ENCODE measurements at regions not wholly inside any gene's neighbourhood (a gene's known extent, or its start where the extent isn't known, plus 50 kb on each side); places are given as distances from the start of the nearest gene placed in this dataset.

DNA sequence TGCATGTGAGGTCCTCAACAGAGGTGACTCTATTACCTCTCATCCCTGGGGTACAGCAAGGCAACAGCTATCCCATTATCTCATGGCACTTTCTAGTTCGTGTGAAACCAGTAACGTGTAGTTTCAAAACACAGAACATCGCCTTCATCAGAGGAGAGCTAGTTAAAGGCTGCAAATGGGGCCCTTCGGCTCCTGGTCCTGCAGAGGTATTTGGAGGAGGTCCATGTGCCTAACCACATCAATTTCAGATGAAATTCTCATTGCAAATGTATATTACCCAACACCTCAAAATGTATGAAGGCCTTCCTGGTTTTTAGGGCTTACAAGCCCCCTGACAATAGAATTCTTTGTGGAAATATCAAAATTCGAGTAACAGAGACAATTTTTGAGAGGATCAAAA, 95.7 kb upstream of the PSMD7 start:
- no peak for DNase-seq
- Histone ChIP-seq H3K79me2 (ENCODE audit: insufficient read depth) (no peaks in the 10 kb centered on the region), H2AFZ (ENCODE audit: low read depth) (no peak overlapping the region), H3K4me2 (no peak overlapping the region), H3F3A (replicated peaks; ENCODE audit: insufficient read depth) (no peaks in the 10 kb centered on the region), H3K9ac (no peak overlapping the region), H3K27me3 (ENCODE audit: insufficient read depth) (no peaks in the 10 kb centered on the region), H3K9me3 (no peaks in the 10 kb centered on the region), H3K9me2 (no peaks in the 10 kb centered on the region), H3K36me3 (replicated peaks in 1 of 2; ENCODE audit: control insufficient read depth in 1 of 2, insufficient read depth in 2 of 2, low read length in 1 of 2) (no peaks in the 10 kb centered on the region), H3K4me1 (ENCODE audit: control insufficient read depth in 1 of 2, insufficient read depth in 2 of 2, low read depth in 1 of 2, low read length in 1 of 2) (no peaks in the 10 kb centered on the region; a peak in 1 of 4 replicates), H3K4me3 (ENCODE audit: low read depth in 2 of 2, low read length in 1 of 2) (no peak overlapping the region), H4K20me1 (ENCODE audit: insufficient read depth) (no peaks in the 10 kb centered on the region), H3K27ac (ENCODE audit: low read depth in 2 of 2, low read length in 1 of 2) (no peak overlapping the region)
- ChIA-PET CTCF (interaction anchor here (1.2 to 1.5 kb wide), 3 partner anchors 11 to 166 kb away, joined by 3 to 4 read pairs (median 3); no protein-coding TSS in a partner anchor), POLR2A (no interaction called here)
- WGBS (ENCODE audit: low lambda C conversion rate) = 23% methylated on average over 5 of the region's 5 CpGs
- TF ChIP-seq TEAD4 (IDR thresholded peaks at IDR 0.05; ENCODE audit: borderline replicate concordance, insufficient read depth) (no peak), POLR2AphosphoS5 (IDR thresholded peaks at IDR 0.05; ENCODE audit: low read depth, low read length) (no peak), GATA2 (CRISPR knock-in tag; IDR thresholded peaks at IDR 0.05) (no peak), FOXM1 (IDR thresholded peaks at IDR 0.05; ENCODE audit: low read depth) (no peak), TCF12 (IDR thresholded peaks at IDR 0.05) (no peak), MEF2A (IDR thresholded peaks at IDR 0.05; ENCODE audit: borderline replicate concordance, low read depth) (no peak), GABPA (IDR thresholded peaks at IDR 0.05; ENCODE audit: low read depth) (no peak), FOXJ3 (CRISPR knock-in tag; IDR thresholded peaks at IDR 0.05) (no peak), SMC3 (IDR thresholded peaks at IDR 0.05; ENCODE audit: low read depth, low read length) (no peak), RCOR1 (IDR thresholded peaks at IDR 0.05; ENCODE audit: low read length) (no peak)
- TF ChIP-seq, protein P1, sequence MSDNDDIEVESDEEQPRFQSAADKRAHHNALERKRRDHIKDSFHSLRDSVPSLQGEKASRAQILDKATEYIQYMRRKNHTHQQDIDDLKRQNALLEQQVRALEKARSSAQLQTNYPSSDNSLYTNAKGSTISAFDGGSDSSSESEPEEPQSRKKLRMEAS (IDR thresholded peaks at IDR 0.05; ENCODE audit: low read depth) = no peak
- TF ChIP-seq, protein P2, sequence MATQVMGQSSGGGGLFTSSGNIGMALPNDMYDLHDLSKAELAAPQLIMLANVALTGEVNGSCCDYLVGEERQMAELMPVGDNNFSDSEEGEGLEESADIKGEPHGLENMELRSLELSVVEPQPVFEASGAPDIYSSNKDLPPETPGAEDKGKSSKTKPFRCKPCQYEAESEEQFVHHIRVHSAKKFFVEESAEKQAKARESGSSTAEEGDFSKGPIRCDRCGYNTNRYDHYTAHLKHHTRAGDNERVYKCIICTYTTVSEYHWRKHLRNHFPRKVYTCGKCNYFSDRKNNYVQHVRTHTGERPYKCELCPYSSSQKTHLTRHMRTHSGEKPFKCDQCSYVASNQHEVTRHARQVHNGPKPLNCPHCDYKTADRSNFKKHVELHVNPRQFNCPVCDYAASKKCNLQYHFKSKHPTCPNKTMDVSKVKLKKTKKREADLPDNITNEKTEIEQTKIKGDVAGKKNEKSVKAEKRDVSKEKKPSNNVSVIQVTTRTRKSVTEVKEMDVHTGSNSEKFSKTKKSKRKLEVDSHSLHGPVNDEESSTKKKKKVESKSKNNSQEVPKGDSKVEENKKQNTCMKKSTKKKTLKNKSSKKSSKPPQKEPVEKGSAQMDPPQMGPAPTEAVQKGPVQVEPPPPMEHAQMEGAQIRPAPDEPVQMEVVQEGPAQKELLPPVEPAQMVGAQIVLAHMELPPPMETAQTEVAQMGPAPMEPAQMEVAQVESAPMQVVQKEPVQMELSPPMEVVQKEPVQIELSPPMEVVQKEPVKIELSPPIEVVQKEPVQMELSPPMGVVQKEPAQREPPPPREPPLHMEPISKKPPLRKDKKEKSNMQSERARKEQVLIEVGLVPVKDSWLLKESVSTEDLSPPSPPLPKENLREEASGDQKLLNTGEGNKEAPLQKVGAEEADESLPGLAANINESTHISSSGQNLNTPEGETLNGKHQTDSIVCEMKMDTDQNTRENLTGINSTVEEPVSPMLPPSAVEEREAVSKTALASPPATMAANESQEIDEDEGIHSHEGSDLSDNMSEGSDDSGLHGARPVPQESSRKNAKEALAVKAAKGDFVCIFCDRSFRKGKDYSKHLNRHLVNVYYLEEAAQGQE (IDR thresholded peaks at IDR 0.05; ENCODE audit: low read depth, low read length) = no peak

DNA sequence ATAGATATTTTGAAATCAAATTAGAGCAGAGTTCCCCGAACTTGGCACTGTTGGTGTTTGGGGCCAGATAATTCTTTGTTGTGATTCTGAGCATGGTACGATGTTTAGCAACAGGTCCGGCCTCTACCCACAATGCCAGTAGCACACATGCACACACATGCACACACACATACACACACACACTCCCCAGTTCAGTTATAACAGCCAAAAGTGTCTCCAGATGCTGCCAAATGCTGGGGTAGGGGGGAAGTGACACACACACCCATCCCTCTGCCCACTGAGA, 96.8 kb upstream of the PSMD7 start:
- Histone ChIP-seq H3K4me3 (ENCODE audit: low read depth in 2 of 2, low read length in 1 of 2) (no peak overlapping the region), H3K27me3 (ENCODE audit: insufficient read depth) (no peaks in the 10 kb centered on the region), H3K4me2 (no peak overlapping the region), H3F3A (replicated peaks; ENCODE audit: insufficient read depth) (no peaks in the 10 kb centered on the region), H3K9me2 (no peaks in the 10 kb centered on the region), H2AFZ (ENCODE audit: low read depth) (no peak overlapping the region), H3K9me3 (no peaks in the 10 kb centered on the region), H3K9ac (no peak overlapping the region), H3K27ac (ENCODE audit: low read depth in 2 of 2, low read length in 1 of 2) (no peak overlapping the region), H3K36me3 (replicated peaks in 1 of 2; ENCODE audit: control insufficient read depth in 1 of 2, insufficient read depth in 2 of 2, low read length in 1 of 2) (no peaks in the 10 kb centered on the region), H4K20me1 (ENCODE audit: insufficient read depth) (no peaks in the 10 kb centered on the region), H3K4me1 (ENCODE audit: control insufficient read depth in 1 of 2, insufficient read depth in 2 of 2, low read depth in 1 of 2, low read length in 1 of 2) (no peaks in the 10 kb centered on the region; a peak in 1 of 4 replicates), H3K79me2 (ENCODE audit: insufficient read depth) (no peaks in the 10 kb centered on the region)
- WGBS (ENCODE audit: low lambda C conversion rate) = 41% methylated on average over 3 of the region's 3 CpGs
- DNase-seq = no peak
- ChIA-PET POLR2A (no interaction called here), CTCF (interaction anchor here (1.5 kb wide), 1 partner anchor 135 kb away, joined by 3 read pairs; no protein-coding TSS in a partner anchor)
- TF ChIP-seq EP300 (IDR thresholded peaks at IDR 0.05; ENCODE audit: borderline replicate concordance in 1 of 2, low read depth in 1 of 2, low read length in 1 of 2) (no peak), NRF1 (IDR thresholded peaks at IDR 0.05; ENCODE audit: low read depth, low read length) (no peak), FOSL2 (IDR thresholded peaks at IDR 0.05; ENCODE audit: borderline replicate concordance, low read depth) (no peak), FOXJ3 (CRISPR knock-in tag; IDR thresholded peaks at IDR 0.05) (no peak), NFIC (IDR thresholded peaks at IDR 0.05; ENCODE audit: borderline replicate concordance) (no peak), TEAD4 (IDR thresholded peaks at IDR 0.05; ENCODE audit: borderline replicate concordance, insufficient read depth) (no peak), MXI1 (IDR thresholded peaks at IDR 0.05; ENCODE audit: low read depth, low read length) (no peak), ELF1 (IDR thresholded peaks at IDR 0.05) (no peak), EZH2phosphoT487 (IDR thresholded peaks at IDR 0.05; ENCODE audit: borderline replicate concordance, low read depth) (no peak), GABPA (IDR thresholded peaks at IDR 0.05; ENCODE audit: low read depth) (no peak)
- TF ChIP-seq, protein P3, sequence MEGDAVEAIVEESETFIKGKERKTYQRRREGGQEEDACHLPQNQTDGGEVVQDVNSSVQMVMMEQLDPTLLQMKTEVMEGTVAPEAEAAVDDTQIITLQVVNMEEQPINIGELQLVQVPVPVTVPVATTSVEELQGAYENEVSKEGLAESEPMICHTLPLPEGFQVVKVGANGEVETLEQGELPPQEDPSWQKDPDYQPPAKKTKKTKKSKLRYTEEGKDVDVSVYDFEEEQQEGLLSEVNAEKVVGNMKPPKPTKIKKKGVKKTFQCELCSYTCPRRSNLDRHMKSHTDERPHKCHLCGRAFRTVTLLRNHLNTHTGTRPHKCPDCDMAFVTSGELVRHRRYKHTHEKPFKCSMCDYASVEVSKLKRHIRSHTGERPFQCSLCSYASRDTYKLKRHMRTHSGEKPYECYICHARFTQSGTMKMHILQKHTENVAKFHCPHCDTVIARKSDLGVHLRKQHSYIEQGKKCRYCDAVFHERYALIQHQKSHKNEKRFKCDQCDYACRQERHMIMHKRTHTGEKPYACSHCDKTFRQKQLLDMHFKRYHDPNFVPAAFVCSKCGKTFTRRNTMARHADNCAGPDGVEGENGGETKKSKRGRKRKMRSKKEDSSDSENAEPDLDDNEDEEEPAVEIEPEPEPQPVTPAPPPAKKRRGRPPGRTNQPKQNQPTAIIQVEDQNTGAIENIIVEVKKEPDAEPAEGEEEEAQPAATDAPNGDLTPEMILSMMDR (IDR thresholded peaks at IDR 0.05) = no peak
- TF ChIP-seq, protein P2 (IDR thresholded peaks at IDR 0.05; ENCODE audit: low read depth, low read length) = no peak

All from SK-N-SH (cell line).